OCI-LY1 (cell line): ENCODE measurements at regions not wholly inside any gene's neighbourhood (a gene's known extent, or its start where the extent isn't known, plus 50 kb on each side); places are given as distances from the start of the nearest gene placed in this dataset.

ENCODE experiments used
- H2AFZ ChIP-seq: fragments of 200-600 bp; sonication (generic), shearing (Covaris generic); 2 replicates; pipeline ENCODE4 v1.6.0; 2014; ENCODE audit warnings: antibody characterized with exemption, mild to moderate bottlenecking, low read length
- H3F3A ChIP-seq: fragments of 200-600 bp; sonication (generic), shearing (Covaris generic); 2 replicates; pipeline ENCODE4 v1.6.0; 2014; ENCODE audit warnings: mild to moderate bottlenecking, antibody characterized with exemption, low read length, moderate library complexity; ENCODE audit not compliant: insufficient read depth
- H3K27ac ChIP-seq: fragments of 200-600 bp; sonication (generic); 2 replicates; pipeline ENCODE4 v1.5.1; 2014; ENCODE audit warnings: low read length, mixed run types, mild to moderate bottlenecking, low read depth; ENCODE audit not compliant: poor library complexity, severe bottlenecking
- H3K27me3 ChIP-seq: fragments of 200-600 bp; sonication (generic); 2 replicates; pipeline ENCODE4 v1.6.0; 2014; ENCODE audit warnings: antibody characterized with exemption, mild to moderate bottlenecking, low read length, moderate library complexity; ENCODE audit not compliant: insufficient read depth
- H3K36me3 ChIP-seq: fragments of 200-600 bp; sonication (generic); 2 replicates; pipeline ENCODE4 v1.6.1; 2014; ENCODE audit warnings: mild to moderate bottlenecking, antibody characterized with exemption, low read length, moderate library complexity, mixed read lengths; ENCODE audit not compliant: insufficient read depth
- H3K4me1 ChIP-seq: fragments of 200-600 bp; sonication (generic); 2 replicates; pipeline ENCODE4 v1.5.1; 2014; ENCODE audit warnings: mild to moderate bottlenecking, low read length, moderate library complexity; ENCODE audit not compliant: insufficient read depth, severe bottlenecking
- H3K4me2 ChIP-seq: fragments of 200-600 bp; sonication (generic), shearing (Covaris generic); 2 replicates; pipeline ENCODE4 v1.6.1; 2014; ENCODE audit warnings: low read length
- H3K4me3 ChIP-seq: fragments of 200-600 bp; sonication (generic); 2 replicates; pipeline ENCODE4 v1.5.1; 2014; ENCODE audit warnings: low read length, low read depth, mild to moderate bottlenecking, mixed read lengths; ENCODE audit not compliant: poor library complexity, severe bottlenecking
- H3K79me2 ChIP-seq: fragments of 200-600 bp; shearing (Covaris generic); 2 replicates; pipeline ENCODE4 v1.6.1; 2016; ENCODE audit warnings: mixed run types, low read length, mixed read lengths; ENCODE audit not compliant: insufficient read depth
- H3K9ac ChIP-seq: fragments of 200-600 bp; sonication (generic), shearing (Covaris generic); 2 replicates; pipeline ENCODE4 v1.6.1; 2014; ENCODE audit warnings: mild to moderate bottlenecking, low read length, mixed read lengths
- H3K9me2 ChIP-seq: fragments of 200-600 bp; sonication (generic), shearing (Covaris generic); 2 replicates; pipeline ENCODE4 v1.6.1; 2014; ENCODE audit warnings: low read depth, mild to moderate bottlenecking, low read length, mixed read lengths
- H3K9me3 ChIP-seq: fragments of 200-600 bp; shearing (Covaris generic); 2 replicates; pipeline ENCODE4 v1.6.1; 2014; ENCODE audit warnings: low read length, mixed read lengths
- H4K20me1 ChIP-seq: fragments of 200-600 bp; sonication (generic), shearing (Covaris generic); 2 replicates; pipeline ENCODE4 v1.6.0; 2016; ENCODE audit warnings: mild to moderate bottlenecking, low read length; ENCODE audit not compliant: insufficient read depth
- CTCF ChIP-seq: fragments of 200-600 bp; sonication (generic), shearing (Covaris generic); IDR thresholded peaks from 2 replicates; pipeline ENCODE4 v1.5.1; 2017; ENCODE audit warnings: mild to moderate bottlenecking, antibody characterized with exemption, low read length, moderate library complexity, mixed read lengths
- EZH2 ChIP-seq: fragments of 200-600 bp; sonication (generic), shearing (Covaris generic); IDR thresholded peaks from 2 replicates; pipeline ENCODE4 v1.8.0; 2017; ENCODE audit warnings: borderline replicate concordance, mixed run types, mild to moderate bottlenecking, antibody characterized with exemption, low read length, moderate library complexity, mixed read lengths

GRCh38 chr13:69450245-69450644 is 657.4 kb upstream of the ATXN8OS start:
- no peaks in the 10 kb centered on the region for H4K20me1 ChIP-seq
- H3F3A ChIP-seq = no peaks in the 10 kb centered on the region
- TF ChIP-seq EZH2 (no peak), CTCF (no peak)
- no peak overlapping the region for H3K9ac ChIP-seq
- H3K4me1 ChIP-seq = no peaks in the 10 kb centered on the region
- H3K36me3 ChIP-seq = no peaks in the 10 kb centered on the region
- H3K4me2 ChIP-seq = no peak overlapping the region
- no peak overlapping the region for H2AFZ ChIP-seq
- no peaks in the 10 kb centered on the region for H3K27me3 ChIP-seq
- H3K27ac ChIP-seq = no peak overlapping the region
- no peaks in the 10 kb centered on the region for H3K79me2 ChIP-seq
- H3K4me3 ChIP-seq = no peak overlapping the region
- no peaks in the 10 kb centered on the region for H3K9me2 ChIP-seq
- no peaks in the 10 kb centered on the region for H3K9me3 ChIP-seq

GRCh38 chr13:69425235-69425634 is 682.4 kb upstream of the ATXN8OS start:
- no peak for TF ChIP-seq EZH2
- H3K4me1 ChIP-seq = no peaks in the 10 kb centered on the region
- no peak overlapping the region for H2AFZ ChIP-seq
- no peaks in the 10 kb centered on the region for H3F3A ChIP-seq
- H3K9ac ChIP-seq = no peak overlapping the region
- H3K27me3 ChIP-seq = no peaks in the 10 kb centered on the region
- H4K20me1 ChIP-seq = no peaks in the 10 kb centered on the region
- no peaks in the 10 kb centered on the region for H3K79me2 ChIP-seq
- no peak overlapping the region for H3K4me2 ChIP-seq
- no peaks in the 10 kb centered on the region for H3K36me3 ChIP-seq
- H3K9me2 ChIP-seq = no peaks in the 10 kb centered on the region
- H3K27ac ChIP-seq = no peak overlapping the region
- no peaks in the 10 kb centered on the region for H3K9me3 ChIP-seq
- no peak overlapping the region for H3K4me3 ChIP-seq

GRCh38 chr13:69423844-69424243 is 683.8 kb upstream of the ATXN8OS start:
- Histone ChIP-seq H3K9ac (no peak overlapping the region), H3K4me3 (no peak overlapping the region), H3K36me3 (no peaks in the 10 kb centered on the region), H3K27ac (no peak overlapping the region), H3K9me3 (no peaks in the 10 kb centered on the region), H4K20me1 (no peaks in the 10 kb centered on the region), H3K27me3 (no peaks in the 10 kb centered on the region), H3K4me2 (no peak overlapping the region), H2AFZ (no peak overlapping the region), H3K4me1 (no peaks in the 10 kb centered on the region), H3F3A (no peaks in the 10 kb centered on the region), H3K79me2 (no peaks in the 10 kb centered on the region), H3K9me2 (no peaks in the 10 kb centered on the region)
- TF ChIP-seq CTCF (no peak), EZH2 (no peak)

- TF ChIP-seq EZH2 (no peak), CTCF (no peak)
- H4K20me1 ChIP-seq = no peaks in the 10 kb centered on the region
- H3K79me2 ChIP-seq = no peaks in the 10 kb centered on the region
- no peaks in the 10 kb centered on the region for H3K9me3 ChIP-seq
- no peaks in the 10 kb centered on the region for H3K36me3 ChIP-seq
- H3K27me3 ChIP-seq = no peaks in the 10 kb centered on the region
- H3K27ac ChIP-seq = no peak overlapping the region
- no peak overlapping the region for H3K4me3 ChIP-seq
- no peaks in the 10 kb centered on the region for H3K4me1 ChIP-seq
- no peaks in the 10 kb centered on the region for H3K9me2 ChIP-seq
- H2AFZ ChIP-seq = no peak overlapping the region
- H3K9ac ChIP-seq = no peak overlapping the region
- H3F3A ChIP-seq = no peaks in the 10 kb centered on the region
- H3K4me2 ChIP-seq = no peak overlapping the region
Observed at GRCh38 chr13:69418319-69418718, 689.3 kb upstream of the ATXN8OS start.
